K562 (cell line): ENCODE measurements at regions not wholly inside any gene's neighbourhood (a gene's known extent, or its start where the extent isn't known, plus 50 kb on each side); places are given as distances from the start of the nearest gene placed in this dataset.
"Not testable (repeated sequence)": the region's sequence is repeated elsewhere in the genome, so short reads cannot be mapped to it uniquely, and the experiment has no call there.

Source experiments
- BCLAF1 ChIP-seq, 2 experiments: fragments of 450-650 bp in 1 of 2; IDR thresholded peaks; 2 replicates each; pipeline ENCODE4 v1.6.1; 2011 to 2017; ENCODE audit warnings: low read depth in 2 of 2, antibody characterized with exemption in 1 of 2, borderline replicate concordance in 1 of 2, low read length in 1 of 2, mild to moderate bottlenecking in 1 of 2, mixed read lengths in 1 of 2; ENCODE audit not compliant: control insufficient read depth in 1 of 2
- CBFA2T2 ChIP-seq: fragments of 450-650 bp; conservative IDR thresholded peaks from 2 replicates; pipeline ENCODE4 v1.6.1; 2017; ENCODE audit warnings: mild to moderate bottlenecking
- CEBPG ChIP-seq, 3 experiments: fragments of 200-800 bp in 1 of 3; sonication (Bioruptor generic) in 1 of 3; sonication (generic) in 1 of 3; formaldehyde crosslinking in 1 of 3; IDR thresholded peaks in 2 of 3; conservative IDR thresholded peaks in 1 of 3; 2 replicates each; pipeline versions ENCODE4 v1.6.1 to v1.8.0; 2016 to 2022; ENCODE audit warnings: missing compliant biosample characterization in 2 of 3, missing genetic modification characterization in 2 of 3, mild to moderate bottlenecking in 1 of 3, missing genetic modification reagents in 1 of 3
- CREB1 ChIP-seq, 2 experiments: sonication (generic) in 1 of 2; formaldehyde crosslinking in 1 of 2; IDR thresholded peaks; 2 replicates each; pipeline versions ENCODE4 v1.6.1 to v1.8.0; 2012 to 2022; ENCODE audit warnings: inconsistent platforms in 1 of 2, mild to moderate bottlenecking in 1 of 2, missing genetic modification reagents in 1 of 2, moderate library complexity in 1 of 2
- MITF ChIP-seq: IDR thresholded peaks from 2 replicates; pipeline ENCODE4 v1.6.1; 2014; ENCODE audit warnings: antibody characterized with exemption
- NKRF ChIP-seq: fragments of 450-650 bp; IDR thresholded peaks from 2 replicates; pipeline ENCODE4 v1.6.1; 2016; ENCODE audit warnings: borderline replicate concordance
- RCOR1 ChIP-seq, 2 experiments: IDR thresholded peaks; 2 replicates each; pipeline ENCODE4 v1.6.1; 2012; ENCODE audit warnings: low read depth in 2 of 2, low read length in 2 of 2, borderline replicate concordance in 1 of 2, improper control_type of control experiment in 1 of 2
- ZNF592 ChIP-seq: fragments of 450-650 bp; IDR thresholded peaks from 2 replicates; pipeline ENCODE4 v1.6.1; 2017; ENCODE audit warnings: antibody characterized with exemption, mild to moderate bottlenecking
- ZNF79 ChIP-seq: fragments of 250-450 bp; sonication (Bioruptor Pico); IDR thresholded peaks from 2 replicates; pipeline ENCODE4 v1.4.0; 2020; ENCODE audit warnings: low read depth, mild to moderate bottlenecking, moderate library complexity
- TF ChIP-seq, protein P1 (sequence below): fragments of 200-800 bp; sonication (Bioruptor generic); IDR thresholded peaks from 2 replicates; pipeline ENCODE4 v1.6.1; 2017; ENCODE audit warnings: missing genetic modification characterization, missing compliant biosample characterization

DNA sequence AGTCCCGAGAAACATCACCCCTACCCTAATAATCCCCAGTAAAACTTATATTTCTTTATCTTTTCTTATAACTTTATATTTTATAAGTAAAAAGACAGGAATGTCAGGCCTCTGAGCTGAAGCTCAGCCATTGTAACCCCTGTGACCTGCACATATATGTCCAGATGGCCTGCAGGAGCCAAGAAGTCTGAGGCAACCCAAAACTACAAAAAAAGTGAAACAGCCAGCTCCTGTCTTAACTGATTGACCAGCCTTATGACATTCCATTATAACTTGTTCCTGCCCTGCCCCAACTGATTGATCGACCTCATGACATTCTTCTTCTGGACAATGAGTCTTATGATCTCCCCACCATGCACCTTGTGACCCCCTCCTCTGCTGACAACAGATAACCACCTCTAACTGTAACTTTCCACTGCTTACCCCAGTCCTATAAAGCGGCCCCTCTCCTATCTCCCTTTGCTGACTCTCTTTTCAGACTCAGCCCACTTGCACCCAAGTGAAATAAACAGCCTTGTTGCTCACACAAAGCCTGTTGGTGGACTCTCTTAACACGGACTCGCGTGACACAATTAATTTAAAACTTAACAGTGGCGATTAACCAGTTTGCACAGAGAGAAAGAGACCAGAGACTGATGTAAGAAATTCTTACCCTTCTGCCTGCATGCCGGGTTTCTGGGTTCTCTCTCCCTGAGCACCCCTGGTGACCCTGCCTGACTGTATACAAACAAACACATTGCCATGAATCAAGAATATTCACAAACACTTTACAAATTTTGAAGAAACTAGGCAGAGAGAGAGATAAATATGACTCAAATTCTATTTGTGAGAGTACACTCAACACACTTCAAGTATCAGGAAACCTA is 1109.2 kb upstream of the TMEM132C start (continued):
- TF ChIP-seq MITF: peak; percentile 97
- 0 out of 4 replicates have a peak, but pooled peaks have one; percentile 20 to 63 for TF ChIP-seq BCLAF1 (IDR thresholded peaks at IDR 0.05; ENCODE audit: borderline replicate concordance in 1 of 2, control insufficient read depth in 1 of 2, low read depth in 2 of 2, low read length in 1 of 2)
- 0 out of 2 replicates have a peak, but pooled peaks have one; percentile 7 for TF ChIP-seq NKRF
- TF ChIP-seq RCOR1 (IDR thresholded peaks at IDR 0.05; ENCODE audit: borderline replicate concordance in 1 of 2, low read depth in 2 of 2, low read length in 2 of 2): peak in 1 of 2 experiments; percentile 74; a peak in 1 of 4 replicates
- TF ChIP-seq ZNF592: peak; percentile 87
- peak; percentile 45; the same call in 1 of the 2 replicates for TF ChIP-seq CREB1 (IDR thresholded peaks at IDR 0.05)
- not testable (repeated sequence) for TF ChIP-seq CREB1, CEBPG (CRISPR knock-in tag; IDR thresholded peaks at IDR 0.05)
- 0 out of 2 replicates have a peak, but pooled peaks have one; percentile 45 for TF ChIP-seq ZNF79
- TF ChIP-seq CBFA2T2: peak; percentile 97
- TF ChIP-seq, protein P1, sequence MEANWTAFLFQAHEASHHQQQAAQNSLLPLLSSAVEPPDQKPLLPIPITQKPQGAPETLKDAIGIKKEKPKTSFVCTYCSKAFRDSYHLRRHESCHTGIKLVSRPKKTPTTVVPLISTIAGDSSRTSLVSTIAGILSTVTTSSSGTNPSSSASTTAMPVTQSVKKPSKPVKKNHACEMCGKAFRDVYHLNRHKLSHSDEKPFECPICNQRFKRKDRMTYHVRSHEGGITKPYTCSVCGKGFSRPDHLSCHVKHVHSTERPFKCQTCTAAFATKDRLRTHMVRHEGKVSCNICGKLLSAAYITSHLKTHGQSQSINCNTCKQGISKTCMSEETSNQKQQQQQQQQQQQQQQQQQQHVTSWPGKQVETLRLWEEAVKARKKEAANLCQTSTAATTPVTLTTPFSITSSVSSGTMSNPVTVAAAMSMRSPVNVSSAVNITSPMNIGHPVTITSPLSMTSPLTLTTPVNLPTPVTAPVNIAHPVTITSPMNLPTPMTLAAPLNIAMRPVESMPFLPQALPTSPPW: peak; percentile 82
- 0 out of 4 replicates have a peak, but pooled peaks of 1 of the 2 experiments have one; percentile 17 for TF ChIP-seq CEBPG (tag; conservative IDR thresholded peaks at IDR 0.05 in 1 of 2, IDR thresholded peaks at IDR 0.05 in 1 of 2)
